GM12878 (cell line): ENCODE measurements at regions not wholly inside any gene's neighbourhood (a gene's known extent, or its start where the extent isn't known, plus 50 kb on each side); places are given as distances from the start of the nearest gene placed in this dataset.

Source experiments
- ATAC-seq: fragments of 200-7000 bp; cut with Tn5 transposase; 3 replicates; pipeline ENCODE4 v1.9.1; 2020; ENCODE audit warnings: mild to moderate bottlenecking, moderate library complexity
- BruUV-seq: library from RNA; stranded (reverse); fragments of 400-500 nt; replicated peaks from 2 replicates; lab custom pipeline; 2021; lab: Mats Ljungman, UMichigan
- CTCF ChIA-PET: fragments of 300-600 bp; sonication (Branson Sonifier 250); formaldehyde crosslinking; extraction: SDS; loops from one replicate; lab custom pipeline; 2021; ENCODE audit warnings: inconsistent platforms; lab: Yijun Ruan, JAX
- POLR2A ChIA-PET: fragments of 350-600 bp; formaldehyde crosslinking; extraction: SDS; loops from one replicate; lab custom pipeline; 2021; ENCODE audit warnings: inconsistent platforms; lab: Charles Lee
- RAD21 ChIA-PET: fragments of 300-600 bp; sonication (Branson Sonifier 250); formaldehyde crosslinking; loops from one replicate; lab custom pipeline; 2023; ENCODE audit warnings: antibody characterized with exemption; ENCODE audit not compliant: unreplicated experiment; lab: Charles Lee
- SMC1A ChIA-PET: fragments of 300-600 bp; sonication (Branson Sonifier 250); formaldehyde crosslinking; loops from one replicate; lab custom pipeline; 2023; ENCODE audit not compliant: unreplicated experiment, uncharacterized antibody; lab: Charles Lee
- DNase-seq: peaks from one replicate; pipeline ENCODE4 v3.0.0-alpha.2; 2011; ENCODE audit warnings: low read depth, low spot score
- FAIRE-seq: peaks from 3 replicates; lab custom pipeline; 2011; peaks lifted over from hg19 to GRCh38; lab: Jason Lieb, UNC
- H2AFZ ChIP-seq: 2 replicates; pipeline ENCODE4 v1.6.0; 2011; ENCODE audit warnings: low read depth, low read length, control low read depth; ENCODE audit not compliant: control insufficient read depth
- H3K27ac ChIP-seq: 2 replicates; pipeline ENCODE4 v1.5.1; 2011; ENCODE audit warnings: control low read depth; ENCODE audit not compliant: control insufficient read depth, insufficient read depth
- H3K27me3 ChIP-seq, 2 experiments: replicated peaks in 1 of 2; 2 replicates each; pipeline versions ENCODE4 v1.6.0 to v1.6.1; 2011; ENCODE audit warnings: low read length in 1 of 2; ENCODE audit not compliant: control insufficient read depth in 2 of 2, insufficient read depth in 2 of 2
- H3K36me3 ChIP-seq, 2 experiments: 2 replicates each; pipeline ENCODE4 v1.5.1; 2011; ENCODE audit warnings: low read length in 1 of 2; ENCODE audit not compliant: control insufficient read depth in 2 of 2, insufficient read depth in 2 of 2
- H3K4me1 ChIP-seq: 2 replicates; pipeline ENCODE4 v1.6.1; 2011; ENCODE audit warnings: mild to moderate bottlenecking, low read length, moderate library complexity, mixed read lengths; ENCODE audit not compliant: control insufficient read depth, insufficient read depth
- H3K4me2 ChIP-seq: 2 replicates; pipeline ENCODE4 v1.6.0; 2011; ENCODE audit warnings: control low read depth; ENCODE audit not compliant: control insufficient read depth, insufficient read depth
- H3K4me3 ChIP-seq: fragments of 200-600 bp; sonication (generic); 2 replicates; pipeline ENCODE4 v1.5.1; 2016
- H3K79me2 ChIP-seq: 2 replicates; pipeline ENCODE4 v1.6.0; 2011; ENCODE audit warnings: low read length; ENCODE audit not compliant: control insufficient read depth, insufficient read depth
- H3K9ac ChIP-seq: 2 replicates; pipeline ENCODE4 v1.8.0; 2011; ENCODE audit warnings: low read length, control low read depth, mixed read lengths; ENCODE audit not compliant: control insufficient read depth, insufficient read depth
- H3K9me3 ChIP-seq: replicated peaks from 3 replicates; pipeline ENCODE4 v1.5.1; 2011; ENCODE audit warnings: mild to moderate bottlenecking, low read length; ENCODE audit not compliant: control insufficient read depth, insufficient read depth
- H4K20me1 ChIP-seq: 2 replicates; pipeline ENCODE4 v1.6.0; 2011; ENCODE audit not compliant: control insufficient read depth, insufficient read depth
- BACH1 ChIP-seq: fragments of 450-650 bp; IDR thresholded peaks from 2 replicates; pipeline ENCODE4 v1.6.1; 2017; ENCODE audit warnings: mild to moderate bottlenecking, borderline replicate concordance
- CBFB ChIP-seq: IDR thresholded peaks from 2 replicates; pipeline ENCODE4 v1.6.1; 2016; ENCODE audit warnings: antibody characterized with exemption, low read depth
- KDM1A ChIP-seq: fragments of 200-600 bp; sonication (generic); IDR thresholded peaks from 2 replicates; pipeline ENCODE4 v1.6.1; 2016; ENCODE audit warnings: borderline replicate concordance
- MTA2 ChIP-seq: fragments of 450-650 bp; IDR thresholded peaks from 2 replicates; pipeline ENCODE4 v1.6.1; 2016; ENCODE audit warnings: low read depth, mild to moderate bottlenecking, moderate library complexity
- MXI1 ChIP-seq: fragments of 150-350 bp; IDR thresholded peaks from 2 replicates; pipeline ENCODE4 v1.6.1; 2011; ENCODE audit warnings: low read depth, mild to moderate bottlenecking, inconsistent platforms, low read length, improper control_type of control experiment
- PML ChIP-seq: IDR thresholded peaks from 2 replicates; pipeline ENCODE4 v1.6.1; 2012; ENCODE audit warnings: low read length, inconsistent platforms
- TCF12 ChIP-seq: IDR thresholded peaks from 2 replicates; pipeline ENCODE4 v1.6.1; 2011; ENCODE audit warnings: low read depth, mild to moderate bottlenecking, low read length
- YY1 ChIP-seq: IDR thresholded peaks from 2 replicates; pipeline ENCODE4 v1.6.1; 2011; ENCODE audit warnings: low read depth, mild to moderate bottlenecking, low read length
- WGBS: methylation state at CpG from one replicate; pipeline ENCODE4 v1.1.6; 2016; ENCODE audit warnings: low lambda C conversion rate; ENCODE audit not compliant: insufficient replicate concordance, insufficient coverage; ENCODE audit errors: missing lambda C conversion rate; 5-methylcytosine and 5-hydroxymethylcytosine counted together
- in situ Hi-C: fragments of 300-500 bp; cut with MboI; formaldehyde crosslinking; loops from 9 replicates; pipeline ENCODE4 v1.14.3; 2018; ENCODE audit warnings: mixed read lengths
- intact Hi-C: fragments of 100-400 bp; cut with micrococcal nuclease; formaldehyde crosslinking; loops from one replicate; pipeline ENCODE4 v1.14.2; 2022; ENCODE audit not compliant: unreplicated experiment
- TF ChIP-seq, protein P1 (sequence below): IDR thresholded peaks from 2 replicates; pipeline ENCODE4 v1.6.1; 2012; ENCODE audit warnings: mild to moderate bottlenecking, low read depth, low read length
- TF ChIP-seq, protein P2 (sequence below): fragments of 450-650 bp; IDR thresholded peaks from 2 replicates; pipeline ENCODE4 v1.6.1; 2017; ENCODE audit warnings: low read depth, mild to moderate bottlenecking, moderate library complexity
- TF ChIP-seq, protein P3 (sequence below): IDR thresholded peaks from 2 replicates; pipeline ENCODE4 v1.6.1; 2011; ENCODE audit warnings: borderline replicate concordance, low read depth, mild to moderate bottlenecking, moderate library complexity, mixed read lengths, low read length; ENCODE audit not compliant: insufficient read depth; ENCODE audit errors: extremely low read length

DNA sequence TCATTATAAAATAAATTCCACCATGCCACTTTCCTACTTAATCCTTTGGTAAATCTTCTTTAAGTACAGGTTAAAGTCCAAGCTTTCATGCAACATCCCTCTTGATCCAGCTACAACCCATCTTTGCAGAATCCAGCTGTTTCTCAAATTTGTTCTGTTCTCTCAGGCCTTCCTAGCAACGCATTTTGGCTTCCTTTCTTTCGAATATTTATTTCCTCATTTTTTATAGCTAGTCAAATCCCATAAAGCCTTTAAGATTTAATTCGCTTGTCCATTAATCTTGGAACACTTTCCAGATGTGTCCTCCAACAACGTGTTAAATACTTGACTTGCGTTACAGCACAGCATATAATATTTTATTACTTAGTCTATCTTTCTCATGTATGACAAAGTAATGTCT lies 600.1 kb upstream of the CHORDC1 start (continued):
- TF ChIP-seq, protein P1, sequence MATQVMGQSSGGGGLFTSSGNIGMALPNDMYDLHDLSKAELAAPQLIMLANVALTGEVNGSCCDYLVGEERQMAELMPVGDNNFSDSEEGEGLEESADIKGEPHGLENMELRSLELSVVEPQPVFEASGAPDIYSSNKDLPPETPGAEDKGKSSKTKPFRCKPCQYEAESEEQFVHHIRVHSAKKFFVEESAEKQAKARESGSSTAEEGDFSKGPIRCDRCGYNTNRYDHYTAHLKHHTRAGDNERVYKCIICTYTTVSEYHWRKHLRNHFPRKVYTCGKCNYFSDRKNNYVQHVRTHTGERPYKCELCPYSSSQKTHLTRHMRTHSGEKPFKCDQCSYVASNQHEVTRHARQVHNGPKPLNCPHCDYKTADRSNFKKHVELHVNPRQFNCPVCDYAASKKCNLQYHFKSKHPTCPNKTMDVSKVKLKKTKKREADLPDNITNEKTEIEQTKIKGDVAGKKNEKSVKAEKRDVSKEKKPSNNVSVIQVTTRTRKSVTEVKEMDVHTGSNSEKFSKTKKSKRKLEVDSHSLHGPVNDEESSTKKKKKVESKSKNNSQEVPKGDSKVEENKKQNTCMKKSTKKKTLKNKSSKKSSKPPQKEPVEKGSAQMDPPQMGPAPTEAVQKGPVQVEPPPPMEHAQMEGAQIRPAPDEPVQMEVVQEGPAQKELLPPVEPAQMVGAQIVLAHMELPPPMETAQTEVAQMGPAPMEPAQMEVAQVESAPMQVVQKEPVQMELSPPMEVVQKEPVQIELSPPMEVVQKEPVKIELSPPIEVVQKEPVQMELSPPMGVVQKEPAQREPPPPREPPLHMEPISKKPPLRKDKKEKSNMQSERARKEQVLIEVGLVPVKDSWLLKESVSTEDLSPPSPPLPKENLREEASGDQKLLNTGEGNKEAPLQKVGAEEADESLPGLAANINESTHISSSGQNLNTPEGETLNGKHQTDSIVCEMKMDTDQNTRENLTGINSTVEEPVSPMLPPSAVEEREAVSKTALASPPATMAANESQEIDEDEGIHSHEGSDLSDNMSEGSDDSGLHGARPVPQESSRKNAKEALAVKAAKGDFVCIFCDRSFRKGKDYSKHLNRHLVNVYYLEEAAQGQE = no peak
- TF ChIP-seq, all 136 proteins: peak for 0

DNA sequence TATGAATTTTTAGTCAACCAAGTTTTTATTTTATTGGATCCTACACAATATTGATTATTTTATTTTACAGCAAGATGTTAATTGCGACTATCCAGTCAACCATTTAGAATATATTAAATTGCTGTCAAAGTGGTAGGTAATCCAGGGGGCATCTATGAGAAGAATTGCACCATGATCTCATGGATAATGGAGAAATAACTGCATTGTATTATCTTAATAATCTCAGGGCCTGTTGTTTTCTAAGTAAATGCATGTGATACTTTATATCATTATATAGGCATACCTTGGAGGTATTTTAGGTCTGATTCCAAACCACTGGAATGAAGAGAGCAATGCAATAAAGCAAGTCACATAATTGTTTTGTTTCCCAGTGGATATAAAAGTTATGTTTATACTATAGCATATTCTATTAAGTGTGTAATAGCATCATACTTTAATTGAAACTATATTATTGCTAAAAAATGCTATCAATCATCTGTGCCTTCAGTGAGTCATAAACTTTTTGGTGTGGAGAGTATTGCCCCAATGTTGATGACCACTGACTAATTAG lies 595.4 kb upstream of the CHORDC1 start:
- CTCF ChIA-PET = no interaction called here
- Histone ChIP-seq H3K27ac (no peak overlapping the region), H3K9me3 (no peaks in the 10 kb centered on the region), H3K79me2 (no peaks in the 10 kb centered on the region), H3K27me3 (no peaks in the 10 kb centered on the region), H3K36me3 (no peaks in the 10 kb centered on the region), H3K4me1 (no peaks in the 10 kb centered on the region), H2AFZ (no peak overlapping the region), H3K4me2 (no peak overlapping the region), H4K20me1 (no peaks in the 10 kb centered on the region), H3K4me3 (no peak overlapping the region), H3K9ac (no peak overlapping the region)
- SMC1A ChIA-PET = no interaction called here
- WGBS = 0% methylated on average over 1 of the region's 1 CpG
- POLR2A ChIA-PET = no interaction called here
- FAIRE-seq (no peak), ATAC-seq (no peak), DNase-seq (no peak)
- RAD21 ChIA-PET = no interaction called here
- no peak for TF ChIP-seq TCF12
- no peak for TF ChIP-seq YY1
- no peak for TF ChIP-seq MXI1
- TF ChIP-seq, protein P2, sequence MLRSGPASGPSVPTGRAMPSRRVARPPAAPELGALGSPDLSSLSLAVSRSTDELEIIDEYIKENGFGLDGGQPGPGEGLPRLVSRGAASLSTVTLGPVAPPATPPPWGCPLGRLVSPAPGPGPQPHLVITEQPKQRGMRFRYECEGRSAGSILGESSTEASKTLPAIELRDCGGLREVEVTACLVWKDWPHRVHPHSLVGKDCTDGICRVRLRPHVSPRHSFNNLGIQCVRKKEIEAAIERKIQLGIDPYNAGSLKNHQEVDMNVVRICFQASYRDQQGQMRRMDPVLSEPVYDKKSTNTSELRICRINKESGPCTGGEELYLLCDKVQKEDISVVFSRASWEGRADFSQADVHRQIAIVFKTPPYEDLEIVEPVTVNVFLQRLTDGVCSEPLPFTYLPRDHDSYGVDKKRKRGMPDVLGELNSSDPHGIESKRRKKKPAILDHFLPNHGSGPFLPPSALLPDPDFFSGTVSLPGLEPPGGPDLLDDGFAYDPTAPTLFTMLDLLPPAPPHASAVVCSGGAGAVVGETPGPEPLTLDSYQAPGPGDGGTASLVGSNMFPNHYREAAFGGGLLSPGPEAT = no peak
- no peak for TF ChIP-seq BACH1
- no peak for TF ChIP-seq KDM1A
- no peak for TF ChIP-seq PML
- no peak for TF ChIP-seq MTA2
- TF ChIP-seq, protein P3, sequence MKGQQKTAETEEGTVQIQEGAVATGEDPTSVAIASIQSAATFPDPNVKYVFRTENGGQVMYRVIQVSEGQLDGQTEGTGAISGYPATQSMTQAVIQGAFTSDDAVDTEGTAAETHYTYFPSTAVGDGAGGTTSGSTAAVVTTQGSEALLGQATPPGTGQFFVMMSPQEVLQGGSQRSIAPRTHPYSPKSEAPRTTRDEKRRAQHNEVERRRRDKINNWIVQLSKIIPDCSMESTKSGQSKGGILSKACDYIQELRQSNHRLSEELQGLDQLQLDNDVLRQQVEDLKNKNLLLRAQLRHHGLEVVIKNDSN = no peak
- no peak for TF ChIP-seq CBFB
- in situ Hi-C loops (no loop called here), intact Hi-C loops (no loop called here)
- no TSS peak for BruUV-seq
